Mesenchymal stem cell (in vitro differentiated cells and primary cell): ENCODE measurements at regions not wholly inside any gene's neighbourhood (a gene's known extent, or its start where the extent isn't known, plus 50 kb on each side); places are given as distances from the start of the nearest gene placed in this dataset.
A peak's percentile ranks its signal among the peaks of the same experiment; 100 is the strongest.

ENCODE experiments used
- DNase-seq: peaks from one replicate; pipeline ENCODE4 v3.0.0-alpha.2; 2013
- H2AFZ ChIP-seq: one replicate; pipeline ENCODE4 v1.6.1; 2013; ENCODE audit warnings: low read depth, mild to moderate bottlenecking, control low read depth, inconsistent platforms, low read length, moderate library complexity
- H2AK5ac ChIP-seq: 2 replicates; pipeline ENCODE4 v1.6.1; 2013; ENCODE audit warnings: low read length, moderate library complexity, mild to moderate bottlenecking, inconsistent platforms; ENCODE audit not compliant: severe bottlenecking
- H2BK120ac ChIP-seq: one replicate; pipeline ENCODE4 v1.6.1; 2013; ENCODE audit warnings: low read depth, mild to moderate bottlenecking, inconsistent platforms, low read length, moderate library complexity
- H2BK12ac ChIP-seq, 2 experiments: one replicate each; pipeline ENCODE4 v1.6.1; 2013; ENCODE audit warnings: inconsistent platforms in 2 of 2, low read length in 2 of 2, mild to moderate bottlenecking in 2 of 2, moderate library complexity in 2 of 2, control low read depth in 1 of 2
- H2BK15ac ChIP-seq: one replicate; pipeline ENCODE4 v1.6.1; 2013; ENCODE audit warnings: mild to moderate bottlenecking, low read depth, inconsistent platforms; ENCODE audit not compliant: poor library complexity, severe bottlenecking
- H2BK5ac ChIP-seq: 2 replicates; pipeline ENCODE4 v1.6.1; 2013; ENCODE audit warnings: low read depth, mild to moderate bottlenecking, low read length, control low read depth, inconsistent platforms; ENCODE audit not compliant: poor library complexity, severe bottlenecking
- H3K14ac ChIP-seq, 2 experiments: one replicate each; pipeline ENCODE4 v1.6.1; 2013; ENCODE audit warnings: inconsistent platforms in 2 of 2, low read length in 2 of 2, control low read depth in 1 of 2, mild to moderate bottlenecking in 1 of 2, moderate library complexity in 1 of 2
- H3K18ac ChIP-seq, 2 experiments: one replicate each; pipeline ENCODE4 v1.6.1; 2013; ENCODE audit warnings: inconsistent platforms in 2 of 2, low read length in 2 of 2, control low read depth in 1 of 2, low read depth in 1 of 2, mild to moderate bottlenecking in 1 of 2
- H3K23ac ChIP-seq, 2 experiments: one replicate each; pipeline ENCODE4 v1.6.1; 2013; ENCODE audit warnings: inconsistent platforms in 2 of 2, low read length in 2 of 2, mild to moderate bottlenecking in 2 of 2, moderate library complexity in 2 of 2, control low read depth in 1 of 2
- H3K27ac ChIP-seq: 2 replicates; pipeline ENCODE4 v1.5.1; 2013; ENCODE audit warnings: mild to moderate bottlenecking, moderate library complexity, low read length, control low read depth, inconsistent platforms; ENCODE audit not compliant: poor library complexity, severe bottlenecking
- H3K27me3 ChIP-seq, 2 experiments: 2 replicates each; pipeline versions ENCODE4 v1.6.1 to v1.7.0; 2013; ENCODE audit warnings: low read length in 2 of 2, mild to moderate bottlenecking in 2 of 2, moderate library complexity in 2 of 2, control low read depth in 1 of 2, inconsistent platforms in 1 of 2; ENCODE audit not compliant: control insufficient read depth in 1 of 2, insufficient read depth in 1 of 2
- H3K36me3 ChIP-seq, 2 experiments: 2 replicates each; pipeline versions ENCODE4 v1.6.1 to v1.7.0; 2013; ENCODE audit warnings: low read length in 2 of 2, control low read depth in 1 of 2, inconsistent platforms in 1 of 2, low read depth in 1 of 2, mild to moderate bottlenecking in 1 of 2; ENCODE audit not compliant: insufficient read depth in 2 of 2, control insufficient read depth in 1 of 2
- H3K4ac ChIP-seq, 2 experiments: one replicate each; pipeline ENCODE4 v1.6.1; 2013; ENCODE audit warnings: inconsistent platforms in 2 of 2, low read length in 2 of 2, mild to moderate bottlenecking in 2 of 2, moderate library complexity in 2 of 2, control low read depth in 1 of 2, low read depth in 1 of 2
- H3K4me1 ChIP-seq: 2 replicates; pipeline ENCODE4 v1.6.1; 2013; ENCODE audit warnings: low read depth, low read length, control low read depth; ENCODE audit not compliant: control insufficient read depth, insufficient read depth
- H3K4me2 ChIP-seq: 2 replicates; pipeline ENCODE4 v1.6.1; 2013; ENCODE audit warnings: low read length, mild to moderate bottlenecking, inconsistent platforms; ENCODE audit not compliant: poor library complexity, severe bottlenecking
- H3K4me3 ChIP-seq, 2 experiments: 2 replicates each; pipeline versions ENCODE4 v1.5.1 to v1.7.0; 2013; ENCODE audit warnings: low read length in 2 of 2, mild to moderate bottlenecking in 2 of 2, control low read depth in 1 of 2, low read depth in 1 of 2; ENCODE audit not compliant: insufficient read depth in 1 of 2
- H3K79me1 ChIP-seq: replicated peaks from 2 replicates; pipeline ENCODE4 v1.6.1; 2013; ENCODE audit warnings: mild to moderate bottlenecking, control low read depth, low read length, inconsistent platforms; ENCODE audit not compliant: poor library complexity, severe bottlenecking
- H3K9ac ChIP-seq: 2 replicates; pipeline ENCODE4 v1.7.0; 2013; ENCODE audit warnings: mild to moderate bottlenecking, low read length, moderate library complexity
- H3K9me3 ChIP-seq: 2 replicates; pipeline ENCODE4 v1.7.0; 2013; ENCODE audit warnings: mild to moderate bottlenecking, low read length; ENCODE audit not compliant: control insufficient read depth
- H4K8ac ChIP-seq: one replicate; pipeline ENCODE4 v1.6.1; 2013; ENCODE audit warnings: inconsistent platforms, mild to moderate bottlenecking, low read length, moderate library complexity
- H4K91ac ChIP-seq: one replicate; pipeline ENCODE4 v1.6.1; 2013; ENCODE audit warnings: mild to moderate bottlenecking, low read length, inconsistent platforms
- WGBS: methylation state at CpG from one replicate; pipeline ENCODE4 v1.1.7; 2013; ENCODE audit warnings: mixed read lengths; 5-methylcytosine and 5-hydroxymethylcytosine counted together

DNA sequence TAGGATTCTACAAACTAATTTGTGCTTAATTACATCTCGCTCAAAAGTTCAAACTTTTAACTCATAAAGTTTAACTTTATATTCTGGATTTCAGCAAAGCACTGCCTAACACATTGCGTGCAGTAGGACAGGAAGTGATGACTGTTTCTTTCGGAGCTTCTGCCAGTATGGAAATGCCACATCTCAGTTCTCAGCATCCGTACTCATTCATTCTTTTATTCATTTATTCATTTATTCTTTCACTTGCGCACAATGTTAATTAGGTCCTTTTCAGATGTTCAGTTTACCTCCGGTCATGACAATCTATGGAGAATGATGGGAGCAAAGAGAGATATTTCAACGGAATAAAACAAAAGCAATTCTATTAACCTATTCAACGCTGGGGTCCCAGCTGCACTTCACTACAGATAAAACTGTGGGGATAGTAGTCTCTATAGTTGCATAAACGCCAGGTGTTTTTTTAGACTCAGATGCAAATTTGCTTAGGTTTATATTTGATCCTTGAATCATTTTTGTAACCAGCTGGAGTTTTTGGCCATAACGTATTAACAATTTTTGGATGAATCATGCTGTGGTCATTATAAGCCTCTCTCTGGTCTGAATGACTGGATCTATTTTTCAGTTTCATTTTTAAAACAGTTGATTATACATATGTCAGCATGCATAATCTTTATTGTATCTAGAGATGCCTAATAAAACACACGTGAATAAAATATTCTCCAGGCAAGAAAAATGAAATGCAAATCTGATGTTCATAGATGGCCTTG lies 143.9 kb downstream of the KCNJ2 start:
- Histone ChIP-seq H4K8ac (no peak overlapping the region), H3K9ac (peak overlapping the region; percentile 76), H3K36me3 (no peaks in the 10 kb centered on the region), H3K4me1 (no peaks in the 10 kb centered on the region), H3K27ac (no peak overlapping the region), H4K91ac (no peak overlapping the region), H3K9me3 (no peaks in the 10 kb centered on the region), H3K4me3 (peak overlapping the region in 1 of 2 experiments; percentile 57), H3K4ac (no peak overlapping the region), H3K79me1 (no peaks in the 10 kb centered on the region), H2AFZ (no peak overlapping the region), H2BK15ac (no peak overlapping the region), H3K27me3 (no peaks in the 10 kb centered on the region), H3K18ac (no peak overlapping the region), H2BK5ac (no peak overlapping the region), H3K23ac (no peak overlapping the region), H3K14ac (no peak overlapping the region), H2BK120ac (no peak overlapping the region), H2AK5ac (no peak overlapping the region), H2BK12ac (no peak overlapping the region), H3K4me2 (no peak overlapping the region)
- DNase-seq, result no peak
- 91% methylated on average over 10 of the region's 11 CpGs for WGBS

DNA sequence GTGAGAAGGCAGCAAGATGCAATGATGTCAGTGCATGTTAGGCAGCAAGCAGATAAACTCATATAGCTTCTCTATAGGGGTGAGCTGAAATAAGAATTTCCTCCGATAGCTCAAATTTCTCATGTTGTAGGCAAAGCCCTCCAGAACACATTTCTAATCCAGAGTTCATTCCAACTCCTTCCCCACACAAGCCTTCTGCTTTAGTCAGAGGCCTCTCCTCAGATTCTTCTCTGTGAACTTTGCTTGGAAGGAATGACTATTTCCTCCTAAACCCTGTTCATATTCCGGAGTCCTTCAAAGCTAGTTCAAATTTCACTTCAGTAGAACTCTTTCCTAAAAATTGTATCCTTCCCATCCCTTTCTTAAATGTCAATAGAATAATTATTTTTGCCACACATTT lies 144.8 kb downstream of the KCNJ2 start:
- Histone ChIP-seq H3K23ac (no peak overlapping the region), H3K14ac (no peak overlapping the region), H4K8ac (no peak overlapping the region), H3K27me3 (no peaks in the 10 kb centered on the region), H2BK120ac (no peak overlapping the region), H2AK5ac (no peak overlapping the region), H3K4me2 (no peak overlapping the region), H3K9me3 (no peaks in the 10 kb centered on the region), H3K4me1 (no peaks in the 10 kb centered on the region), H2BK15ac (no peak overlapping the region), H3K18ac (no peak overlapping the region), H2AFZ (no peak overlapping the region), H2BK12ac (no peak overlapping the region), H3K79me1 (no peaks in the 10 kb centered on the region), H3K4me3 (peak overlapping the region in 1 of 2 experiments; percentile 55), H3K27ac (no peak overlapping the region), H3K36me3 (no peaks in the 10 kb centered on the region), H3K4ac (no peak overlapping the region), H3K9ac (peak overlapping the region; percentile 76), H4K91ac (no peak overlapping the region), H2BK5ac (no peak overlapping the region)
- no peak for DNase-seq
- WGBS, result 100% methylated on average over 2 of the region's 2 CpGs

DNA sequence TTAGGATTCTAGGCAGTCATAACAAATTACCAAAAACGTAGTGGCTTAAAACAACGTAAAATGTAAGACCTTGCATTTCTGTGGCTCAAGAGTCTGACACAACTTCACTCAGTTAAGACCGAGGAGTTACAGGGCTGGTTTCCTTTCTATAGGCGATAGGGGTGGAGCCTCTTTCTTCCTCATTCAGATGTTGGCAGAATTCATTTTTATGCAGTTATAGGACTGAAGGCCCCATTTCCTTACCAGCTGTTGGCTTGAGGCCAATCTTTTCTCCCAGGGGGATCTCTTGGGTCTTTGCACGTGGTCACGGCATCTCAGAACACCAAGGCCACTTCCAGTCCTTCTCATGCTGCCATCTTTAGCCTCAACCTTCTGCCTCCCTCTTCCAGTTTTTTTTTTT lies 145.2 kb downstream of the KCNJ2 start:
- Histone ChIP-seq H3K18ac (peak overlapping the region in 1 of 2 experiments; percentile 12), H2AFZ (peak overlapping the region; percentile 27), H3K79me1 (no peaks in the 10 kb centered on the region), H2BK5ac (no peak overlapping the region), H3K27ac (no peak overlapping the region), H4K91ac (no peak overlapping the region), H4K8ac (no peak overlapping the region), H3K27me3 (no peaks in the 10 kb centered on the region), H3K36me3 (no peaks in the 10 kb centered on the region), H3K4me1 (no peaks in the 10 kb centered on the region), H2BK12ac (no peak overlapping the region), H3K14ac (no peak overlapping the region), H3K9me3 (no peaks in the 10 kb centered on the region), H3K23ac (no peak overlapping the region), H3K4ac (no peak overlapping the region), H3K4me3 (no peak overlapping the region), H3K4me2 (no peak overlapping the region), H2AK5ac (peak overlapping the region; percentile 65), H3K9ac (peak overlapping the region; percentile 3), H2BK120ac (peak overlapping the region; percentile 61), H2BK15ac (no peak overlapping the region)
- DNase-seq, result no peak
- WGBS, result 98% methylated on average over 6 of the region's 6 CpGs

GRCh38 chr17:70317421-70317820 lies 148.1 kb downstream of the KCNJ2 start:
- Histone ChIP-seq H3K18ac (no peak overlapping the region), H2BK12ac (no peak overlapping the region), H3K27me3 (no peaks in the 10 kb centered on the region), H2AK5ac (no peak overlapping the region), H2BK15ac (no peak overlapping the region), H3K27ac (no peak overlapping the region), H3K79me1 (no peaks in the 10 kb centered on the region), H3K4me1 (no peaks in the 10 kb centered on the region), H3K14ac (no peak overlapping the region), H2BK5ac (no peak overlapping the region), H2BK120ac (no peak overlapping the region), H3K4ac (no peak overlapping the region), H3K36me3 (no peaks in the 10 kb centered on the region), H4K91ac (no peak overlapping the region), H3K9ac (no peak overlapping the region), H3K4me3 (no peak overlapping the region), H3K4me2 (no peak overlapping the region), H3K9me3 (no peaks in the 10 kb centered on the region), H3K23ac (no peak overlapping the region), H4K8ac (no peak overlapping the region), H2AFZ (no peak overlapping the region)
- WGBS, result no CpG with 5 or more reads among the region's 1 CpG
- no peak for DNase-seq
